HL-60 (cell line): ENCODE measurements at regions not wholly inside any gene's neighbourhood (a gene's known extent, or its start where the extent isn't known, plus 50 kb on each side); places are given as distances from the start of the nearest gene placed in this dataset.
A peak's percentile ranks its signal among the peaks of the same experiment; 100 is the strongest.

Source experiments
- DNase-seq, 2 experiments: peaks; one replicate each; pipeline ENCODE4 v3.0.0-alpha.2; 2010 to 2020; ENCODE audit warnings: low read depth in 1 of 2, low spot score in 1 of 2
- H3K27ac ChIP-seq: fragments of 250-450 bp; sonication (Bioruptor Pico); replicated peaks from 2 replicates; pipeline ENCODE4 v1.5.1; 2020; ENCODE audit warnings: mild to moderate bottlenecking, moderate library complexity
- H3K27me3 ChIP-seq: fragments of 250-450 bp; sonication (Bioruptor Pico); 2 replicates; pipeline ENCODE4 v1.5.1; 2021; ENCODE audit warnings: mild to moderate bottlenecking, moderate library complexity; ENCODE audit not compliant: insufficient read depth, poor library complexity, severe bottlenecking
- H3K4me3 ChIP-seq: replicated peaks from 2 replicates; pipeline ENCODE4 v1.5.1; 2011; ENCODE audit warnings: mild to moderate bottlenecking, control low read depth, low read length; ENCODE audit not compliant: insufficient read depth
- GABPA ChIP-seq: IDR thresholded peaks from 2 replicates; pipeline ENCODE4 v1.6.1; 2012; ENCODE audit warnings: low read depth
- POLR2AphosphoS5 ChIP-seq: IDR thresholded peaks from 2 replicates; pipeline ENCODE4 v1.6.1; 2012; ENCODE audit warnings: low read depth
- SPI1 ChIP-seq: IDR thresholded peaks from 2 replicates; pipeline ENCODE4 v1.6.1; 2012; ENCODE audit warnings: low read depth, mild to moderate bottlenecking, borderline replicate concordance
- TF ChIP-seq, protein P1 (sequence below): IDR thresholded peaks from 2 replicates; pipeline ENCODE4 v1.6.1; 2012; ENCODE audit warnings: low read depth; ENCODE audit not compliant: insufficient replicate concordance
- TF ChIP-seq, protein P2 (sequence below): IDR thresholded peaks from one replicate; pipeline ENCODE4 v1.5.1; 2011; ENCODE audit warnings: low read length, control low read depth, inconsistent platforms; ENCODE audit not compliant: insufficient read depth

DNA sequence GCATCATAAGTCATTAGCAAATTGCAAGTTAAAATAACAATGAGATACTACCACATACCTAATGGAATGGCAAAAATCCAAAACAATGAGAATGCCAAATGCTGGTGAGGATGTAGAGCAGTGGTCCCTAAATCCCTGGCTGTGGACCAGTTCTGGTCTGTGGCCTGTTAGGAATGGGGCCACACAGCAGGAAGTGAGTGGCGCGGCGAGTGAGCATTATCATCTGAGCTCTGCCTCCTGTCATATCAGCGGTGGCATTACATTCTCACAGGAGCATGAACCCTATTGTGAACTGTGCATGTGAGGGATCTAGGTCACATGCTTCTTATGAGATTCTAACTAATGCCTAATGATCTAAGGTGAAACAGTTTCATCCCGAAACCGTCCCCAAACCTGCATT is 1694.4 kb downstream of the EFNB2 start:
- no peak overlapping the region for H3K27ac ChIP-seq
- TF ChIP-seq, protein P1, sequence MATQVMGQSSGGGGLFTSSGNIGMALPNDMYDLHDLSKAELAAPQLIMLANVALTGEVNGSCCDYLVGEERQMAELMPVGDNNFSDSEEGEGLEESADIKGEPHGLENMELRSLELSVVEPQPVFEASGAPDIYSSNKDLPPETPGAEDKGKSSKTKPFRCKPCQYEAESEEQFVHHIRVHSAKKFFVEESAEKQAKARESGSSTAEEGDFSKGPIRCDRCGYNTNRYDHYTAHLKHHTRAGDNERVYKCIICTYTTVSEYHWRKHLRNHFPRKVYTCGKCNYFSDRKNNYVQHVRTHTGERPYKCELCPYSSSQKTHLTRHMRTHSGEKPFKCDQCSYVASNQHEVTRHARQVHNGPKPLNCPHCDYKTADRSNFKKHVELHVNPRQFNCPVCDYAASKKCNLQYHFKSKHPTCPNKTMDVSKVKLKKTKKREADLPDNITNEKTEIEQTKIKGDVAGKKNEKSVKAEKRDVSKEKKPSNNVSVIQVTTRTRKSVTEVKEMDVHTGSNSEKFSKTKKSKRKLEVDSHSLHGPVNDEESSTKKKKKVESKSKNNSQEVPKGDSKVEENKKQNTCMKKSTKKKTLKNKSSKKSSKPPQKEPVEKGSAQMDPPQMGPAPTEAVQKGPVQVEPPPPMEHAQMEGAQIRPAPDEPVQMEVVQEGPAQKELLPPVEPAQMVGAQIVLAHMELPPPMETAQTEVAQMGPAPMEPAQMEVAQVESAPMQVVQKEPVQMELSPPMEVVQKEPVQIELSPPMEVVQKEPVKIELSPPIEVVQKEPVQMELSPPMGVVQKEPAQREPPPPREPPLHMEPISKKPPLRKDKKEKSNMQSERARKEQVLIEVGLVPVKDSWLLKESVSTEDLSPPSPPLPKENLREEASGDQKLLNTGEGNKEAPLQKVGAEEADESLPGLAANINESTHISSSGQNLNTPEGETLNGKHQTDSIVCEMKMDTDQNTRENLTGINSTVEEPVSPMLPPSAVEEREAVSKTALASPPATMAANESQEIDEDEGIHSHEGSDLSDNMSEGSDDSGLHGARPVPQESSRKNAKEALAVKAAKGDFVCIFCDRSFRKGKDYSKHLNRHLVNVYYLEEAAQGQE = no peak
- TF ChIP-seq GABPA = no peak
- TF ChIP-seq POLR2AphosphoS5 = no peak
- no peak for TF ChIP-seq SPI1
- TF ChIP-seq, protein P2, sequence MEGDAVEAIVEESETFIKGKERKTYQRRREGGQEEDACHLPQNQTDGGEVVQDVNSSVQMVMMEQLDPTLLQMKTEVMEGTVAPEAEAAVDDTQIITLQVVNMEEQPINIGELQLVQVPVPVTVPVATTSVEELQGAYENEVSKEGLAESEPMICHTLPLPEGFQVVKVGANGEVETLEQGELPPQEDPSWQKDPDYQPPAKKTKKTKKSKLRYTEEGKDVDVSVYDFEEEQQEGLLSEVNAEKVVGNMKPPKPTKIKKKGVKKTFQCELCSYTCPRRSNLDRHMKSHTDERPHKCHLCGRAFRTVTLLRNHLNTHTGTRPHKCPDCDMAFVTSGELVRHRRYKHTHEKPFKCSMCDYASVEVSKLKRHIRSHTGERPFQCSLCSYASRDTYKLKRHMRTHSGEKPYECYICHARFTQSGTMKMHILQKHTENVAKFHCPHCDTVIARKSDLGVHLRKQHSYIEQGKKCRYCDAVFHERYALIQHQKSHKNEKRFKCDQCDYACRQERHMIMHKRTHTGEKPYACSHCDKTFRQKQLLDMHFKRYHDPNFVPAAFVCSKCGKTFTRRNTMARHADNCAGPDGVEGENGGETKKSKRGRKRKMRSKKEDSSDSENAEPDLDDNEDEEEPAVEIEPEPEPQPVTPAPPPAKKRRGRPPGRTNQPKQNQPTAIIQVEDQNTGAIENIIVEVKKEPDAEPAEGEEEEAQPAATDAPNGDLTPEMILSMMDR = no peak
- H3K4me3 ChIP-seq = no peak overlapping the region
- H3K27me3 ChIP-seq = no peaks in the 10 kb centered on the region
- DNase-seq = no peak

DNA sequence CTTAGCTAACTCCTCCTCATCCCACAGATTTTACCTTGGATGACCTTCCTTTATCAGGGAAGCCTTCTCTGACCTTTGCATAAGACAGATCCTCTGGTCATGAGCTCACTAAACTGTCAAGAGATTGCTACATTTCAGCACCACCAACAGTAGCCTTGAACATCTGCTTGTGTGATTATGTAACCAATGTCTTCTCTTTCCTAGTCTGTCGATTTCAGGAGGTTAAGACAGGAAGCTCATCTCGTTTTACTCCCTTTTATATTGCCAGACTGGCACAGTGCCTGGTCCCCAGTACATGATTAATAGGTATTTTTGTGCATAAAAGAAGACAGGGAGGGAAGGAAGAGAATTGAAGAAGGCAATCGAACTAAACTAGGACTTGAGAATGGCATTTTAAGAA is 1697.7 kb downstream of the EFNB2 start:
- TF ChIP-seq SPI1 = peak; percentile 42; the same call in 1 of the 2 replicates
- peak; percentile 98 for TF ChIP-seq POLR2AphosphoS5
- TF ChIP-seq, protein P1 = peak; percentile 93
- TF ChIP-seq GABPA = no peak; the same call in 1 of the 2 replicates
- TF ChIP-seq, protein P2 = no peak
- H3K27me3 ChIP-seq = no peaks in the 10 kb centered on the region
- H3K27ac ChIP-seq = peak overlapping the region; percentile 86
- no peak overlapping the region for H3K4me3 ChIP-seq
- peak; percentile 92 to 98 for DNase-seq

DNA sequence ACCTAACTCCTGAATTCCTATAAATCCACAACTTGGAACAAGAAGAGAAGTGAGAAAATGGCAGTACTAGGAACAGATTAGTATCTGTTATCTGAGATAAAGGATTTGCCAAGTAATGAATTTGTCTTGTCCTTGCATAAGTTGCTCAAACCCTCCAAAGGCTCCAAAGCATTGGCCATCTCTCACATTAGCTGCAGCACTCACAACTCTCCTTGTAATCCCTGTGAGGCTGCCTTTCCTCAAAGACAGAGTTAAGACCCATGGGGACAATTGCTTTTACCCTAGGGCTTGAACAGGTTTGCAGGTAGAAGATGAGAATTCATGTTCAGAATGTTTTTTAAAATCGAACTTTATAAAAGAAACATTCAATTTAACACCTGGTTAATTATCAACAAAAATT is 1702.2 kb downstream of the EFNB2 start:
- DNase-seq = no peak
- TF ChIP-seq, protein P1 = no peak
- no peak for TF ChIP-seq POLR2AphosphoS5
- Histone ChIP-seq H3K27me3 (no peaks in the 10 kb centered on the region), H3K27ac (no peak overlapping the region), H3K4me3 (no peak overlapping the region)

DNA sequence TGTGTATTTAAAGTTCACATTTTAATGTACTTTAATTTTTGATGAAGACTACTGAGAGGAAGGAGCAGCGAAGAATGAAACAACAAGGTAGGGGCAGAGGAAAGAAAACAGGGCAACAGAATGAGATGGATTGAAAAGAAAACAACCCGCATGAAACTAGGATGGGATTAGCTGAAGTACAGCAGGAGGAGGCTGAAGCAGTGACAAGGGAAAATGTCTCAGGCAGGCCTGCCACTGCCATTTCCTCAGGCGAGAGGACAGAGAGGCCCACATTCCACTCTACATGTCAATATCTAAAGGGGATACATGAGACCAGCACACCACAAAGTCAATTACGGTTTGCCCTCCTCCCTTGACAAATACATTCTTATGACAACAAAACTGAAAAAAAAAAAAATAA is 1703.2 kb downstream of the EFNB2 start:
- no peak overlapping the region for H3K27ac ChIP-seq
- no peak for DNase-seq
- no peak overlapping the region for H3K4me3 ChIP-seq
- H3K27me3 ChIP-seq = no peaks in the 10 kb centered on the region
- TF ChIP-seq GABPA (no peak), POLR2AphosphoS5 (no peak), SPI1 (no peak)
- TF ChIP-seq, protein P1 = no peak
- TF ChIP-seq, protein P2 = no peak
